Adrenal gland (tissue), 5 donors: ENCODE measurements at regions not wholly inside any gene's neighbourhood (a gene's known extent, or its start where the extent isn't known, plus 50 kb on each side); places are given as distances from the start of the nearest gene placed in this dataset.

Source experiments
- POLR2A ChIP-seq, 2 donors: fragments of 450-650 bp; IDR thresholded peaks; one replicate each; pipeline ENCODE4 v1.6.1; 2017; ENCODE audit warnings: antibody characterized with exemption in 2 of 2, mild to moderate bottlenecking in 2 of 2, moderate library complexity in 1 of 2
- TF ChIP-seq, protein P1 (sequence below), 6 experiments: fragments of 450-650 bp in 4 of 6; fragments of 200-600 bp in 2 of 6; sonication (generic) in 1 of 6; IDR thresholded peaks; 1 replicate in 5 of 6; 2 replicates in 1 of 6; pipeline versions ENCODE4 v1.5.1 to v1.8.0; 2016 to 2021; ENCODE audit warnings: antibody characterized with exemption in 6 of 6, mild to moderate bottlenecking in 2 of 6, moderate library complexity in 1 of 6
- donor health status: DM: no; HTN: no; CAD: no.

DNA sequence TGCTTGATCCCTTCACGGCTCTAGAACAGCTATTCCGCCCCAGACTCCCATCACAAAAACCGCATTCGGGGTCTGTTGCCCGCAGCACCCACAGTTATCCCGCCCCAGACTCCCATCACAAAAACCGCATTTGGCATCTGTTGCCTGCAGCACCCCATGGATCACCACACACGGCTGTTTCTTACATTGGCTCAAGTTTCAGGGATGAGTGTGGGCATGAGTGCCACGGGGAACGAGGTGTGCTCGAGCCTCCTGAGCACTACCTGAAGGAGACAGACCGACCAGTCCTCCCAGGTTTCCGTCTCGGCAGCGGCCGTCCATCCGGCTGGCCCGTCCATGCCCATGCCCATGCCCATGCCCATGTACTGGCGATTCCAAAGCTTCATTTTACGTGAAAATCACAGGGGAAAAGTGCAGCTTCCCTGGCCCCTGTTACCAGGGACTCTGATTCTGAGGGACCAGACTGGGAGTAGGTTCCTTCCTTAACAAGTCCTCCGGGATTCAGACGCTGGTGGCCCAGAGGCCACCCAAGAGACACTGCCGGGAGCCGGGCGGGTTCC is 66.4 kb upstream of the INSIG1 start:
- TF ChIP-seq, protein P1, sequence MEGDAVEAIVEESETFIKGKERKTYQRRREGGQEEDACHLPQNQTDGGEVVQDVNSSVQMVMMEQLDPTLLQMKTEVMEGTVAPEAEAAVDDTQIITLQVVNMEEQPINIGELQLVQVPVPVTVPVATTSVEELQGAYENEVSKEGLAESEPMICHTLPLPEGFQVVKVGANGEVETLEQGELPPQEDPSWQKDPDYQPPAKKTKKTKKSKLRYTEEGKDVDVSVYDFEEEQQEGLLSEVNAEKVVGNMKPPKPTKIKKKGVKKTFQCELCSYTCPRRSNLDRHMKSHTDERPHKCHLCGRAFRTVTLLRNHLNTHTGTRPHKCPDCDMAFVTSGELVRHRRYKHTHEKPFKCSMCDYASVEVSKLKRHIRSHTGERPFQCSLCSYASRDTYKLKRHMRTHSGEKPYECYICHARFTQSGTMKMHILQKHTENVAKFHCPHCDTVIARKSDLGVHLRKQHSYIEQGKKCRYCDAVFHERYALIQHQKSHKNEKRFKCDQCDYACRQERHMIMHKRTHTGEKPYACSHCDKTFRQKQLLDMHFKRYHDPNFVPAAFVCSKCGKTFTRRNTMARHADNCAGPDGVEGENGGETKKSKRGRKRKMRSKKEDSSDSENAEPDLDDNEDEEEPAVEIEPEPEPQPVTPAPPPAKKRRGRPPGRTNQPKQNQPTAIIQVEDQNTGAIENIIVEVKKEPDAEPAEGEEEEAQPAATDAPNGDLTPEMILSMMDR (IDR thresholded peaks at IDR 0.05): no peak
- no peak for TF ChIP-seq POLR2A (IDR thresholded peaks at IDR 0.05)
